ENCODE measurements at regions not wholly inside any gene's neighbourhood (a gene's known extent, or its start where the extent isn't known, plus 50 kb on each side); places are given as distances from the start of the nearest gene placed in this dataset.
A peak's percentile ranks its signal among the peaks of the same experiment; 100 is the strongest.

GRCh38 chr2:71863396-71863795 lies 284.3 kb downstream of the CYP26B1 start:
- no peaks in the 10 kb centered on the region for H3K9me3 ChIP-seq (ENCODE audit: control insufficient read depth in 2 of 3, insufficient read depth in 1 of 3, low read length in 3 of 3)
- no peak overlapping the region for H3K4me3 ChIP-seq (ENCODE audit: low read length in 3 of 3)
- H3K9ac ChIP-seq (ENCODE audit: low read length in 3 of 3) = no peak overlapping the region
- intact Hi-C loops (cut with DNase I) = no loop called here
- H3K36me3 ChIP-seq (ENCODE audit: control insufficient read depth in 2 of 3, insufficient read depth in 3 of 3, low read length in 3 of 3) = no peaks in the 10 kb centered on the region
- DNase-seq (peak in 2 of 5 donors; percentile 13 to 22), FAIRE-seq (no peak)
- no peak overlapping the region for H3K27ac ChIP-seq (ENCODE audit: low read depth in 2 of 2, low read length in 2 of 2)
- peaks cover 0 to 3% (median 0%) of the 10 kb centered on the region in 3 donors for H3K4me1 ChIP-seq (ENCODE audit: control insufficient read depth in 2 of 3, insufficient read depth in 2 of 3, low read depth in 1 of 3, low read length in 3 of 3)
- H3K27me3 ChIP-seq (ENCODE audit: control insufficient read depth, insufficient read depth, low read length) = no peaks in the 10 kb centered on the region
- TF ChIP-seq, protein P1, sequence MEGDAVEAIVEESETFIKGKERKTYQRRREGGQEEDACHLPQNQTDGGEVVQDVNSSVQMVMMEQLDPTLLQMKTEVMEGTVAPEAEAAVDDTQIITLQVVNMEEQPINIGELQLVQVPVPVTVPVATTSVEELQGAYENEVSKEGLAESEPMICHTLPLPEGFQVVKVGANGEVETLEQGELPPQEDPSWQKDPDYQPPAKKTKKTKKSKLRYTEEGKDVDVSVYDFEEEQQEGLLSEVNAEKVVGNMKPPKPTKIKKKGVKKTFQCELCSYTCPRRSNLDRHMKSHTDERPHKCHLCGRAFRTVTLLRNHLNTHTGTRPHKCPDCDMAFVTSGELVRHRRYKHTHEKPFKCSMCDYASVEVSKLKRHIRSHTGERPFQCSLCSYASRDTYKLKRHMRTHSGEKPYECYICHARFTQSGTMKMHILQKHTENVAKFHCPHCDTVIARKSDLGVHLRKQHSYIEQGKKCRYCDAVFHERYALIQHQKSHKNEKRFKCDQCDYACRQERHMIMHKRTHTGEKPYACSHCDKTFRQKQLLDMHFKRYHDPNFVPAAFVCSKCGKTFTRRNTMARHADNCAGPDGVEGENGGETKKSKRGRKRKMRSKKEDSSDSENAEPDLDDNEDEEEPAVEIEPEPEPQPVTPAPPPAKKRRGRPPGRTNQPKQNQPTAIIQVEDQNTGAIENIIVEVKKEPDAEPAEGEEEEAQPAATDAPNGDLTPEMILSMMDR (IDR thresholded peaks at IDR 0.05; ENCODE audit: borderline replicate concordance, extremely low read depth, insufficient read depth) = no peak

GRCh38 chr2:71862921-71863320 lies 284.7 kb downstream of the CYP26B1 start:
- no peak overlapping the region for H3K4me3 ChIP-seq (ENCODE audit: low read length in 3 of 3)
- no peaks in the 10 kb centered on the region for H3K9me3 ChIP-seq (ENCODE audit: control insufficient read depth in 2 of 3, insufficient read depth in 1 of 3, low read length in 3 of 3)
- TF ChIP-seq, protein P1 (IDR thresholded peaks at IDR 0.05; ENCODE audit: borderline replicate concordance, extremely low read depth, insufficient read depth) = no peak
- no peak overlapping the region for H3K27ac ChIP-seq (ENCODE audit: low read depth in 2 of 2, low read length in 2 of 2)
- H3K27me3 ChIP-seq (ENCODE audit: control insufficient read depth, insufficient read depth, low read length) = no peaks in the 10 kb centered on the region
- H3K4me1 ChIP-seq (ENCODE audit: control insufficient read depth in 2 of 3, insufficient read depth in 2 of 3, low read depth in 1 of 3, low read length in 3 of 3) = peaks cover 0 to 3% (median 0%) of the 10 kb centered on the region in 3 donors
- no peak overlapping the region for H3K9ac ChIP-seq (ENCODE audit: low read length in 3 of 3)
- FAIRE-seq (no peak), DNase-seq (no peak)
- intact Hi-C loops (cut with DNase I) = no loop called here
- H3K36me3 ChIP-seq (ENCODE audit: control insufficient read depth in 2 of 3, insufficient read depth in 3 of 3, low read length in 3 of 3) = no peaks in the 10 kb centered on the region

DNA sequence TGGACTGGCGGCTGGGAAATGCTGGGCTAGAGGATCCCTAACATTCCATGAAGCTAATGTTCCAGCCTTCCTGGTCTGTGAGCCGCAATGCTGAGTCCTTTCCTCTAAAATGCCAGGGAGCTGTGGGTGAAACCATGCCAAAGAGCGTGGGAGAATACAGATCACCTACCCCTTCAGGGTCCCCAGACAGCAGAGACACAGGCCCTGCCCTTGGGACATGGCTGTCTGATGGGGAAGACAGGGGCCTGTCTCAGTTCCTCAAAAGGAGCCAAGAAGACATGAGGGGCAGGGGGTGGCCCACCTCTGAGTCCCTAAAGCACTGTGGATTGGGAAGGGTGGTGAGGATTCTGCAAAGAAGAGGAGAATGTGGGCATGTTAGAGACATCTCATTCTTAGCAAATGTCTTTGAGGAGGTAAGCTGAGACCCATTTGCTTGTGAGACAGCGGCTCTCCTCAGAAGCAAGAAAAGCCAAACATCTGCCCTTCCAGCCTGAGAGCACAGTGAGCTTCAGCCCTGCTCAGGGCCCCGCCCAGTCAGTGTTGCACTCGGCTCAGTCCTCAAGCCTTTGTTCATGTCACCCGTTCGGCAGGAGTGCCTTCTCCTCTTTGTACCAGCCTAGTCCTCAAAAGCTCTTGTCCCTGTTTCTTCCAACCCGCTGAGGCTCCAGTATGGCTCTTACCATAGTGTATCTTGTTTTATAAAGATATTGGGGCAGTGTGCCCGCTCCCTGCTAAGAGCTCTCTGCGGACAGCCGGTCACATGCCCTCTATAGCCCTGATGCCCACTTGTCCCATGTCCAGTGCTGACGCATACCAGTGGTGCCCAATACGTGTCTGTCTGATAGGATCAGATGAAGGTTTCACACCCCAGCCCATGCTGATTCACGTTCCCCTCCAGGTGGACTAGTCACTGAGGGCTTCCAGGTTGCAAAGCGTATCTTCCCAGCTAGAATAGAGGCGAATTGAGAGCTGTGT lies 286.2 kb downstream of the CYP26B1 start:
- Histone ChIP-seq H3K9ac (ENCODE audit: low read length in 3 of 3) (no peak overlapping the region), H3K36me3 (ENCODE audit: control insufficient read depth in 2 of 3, insufficient read depth in 3 of 3, low read length in 3 of 3) (no peaks in the 10 kb centered on the region), H3K9me3 (ENCODE audit: control insufficient read depth in 2 of 3, insufficient read depth in 1 of 3, low read length in 3 of 3) (no peaks in the 10 kb centered on the region), H3K4me1 (ENCODE audit: control insufficient read depth in 2 of 3, insufficient read depth in 2 of 3, low read depth in 1 of 3, low read length in 3 of 3) (peaks cover 0 to 3% (median 0%) of the 10 kb centered on the region in 3 donors), H3K27ac (ENCODE audit: low read depth in 2 of 2, low read length in 2 of 2) (no peak overlapping the region), H3K4me3 (ENCODE audit: low read length in 3 of 3) (no peak overlapping the region), H3K27me3 (ENCODE audit: control insufficient read depth, insufficient read depth, low read length) (no peaks in the 10 kb centered on the region)
- FAIRE-seq = no peak
- no peak for DNase-seq
- intact Hi-C loops (cut with DNase I) = no loop called here
- TF ChIP-seq, protein P1 (IDR thresholded peaks at IDR 0.05; ENCODE audit: borderline replicate concordance, extremely low read depth, insufficient read depth) = no peak
